HepG2 (cell line): ENCODE measurements at regions not wholly inside any gene's neighbourhood (a gene's known extent, or its start where the extent isn't known, plus 50 kb on each side); places are given as distances from the start of the nearest gene placed in this dataset.
A peak's percentile ranks its signal among the peaks of the same experiment; 100 is the strongest.
"Not testable (repeated sequence)": the region's sequence is repeated elsewhere in the genome, so short reads cannot be mapped to it uniquely, and the experiment has no call there.

Experiments used
- ATAC-seq: fragments of 200-7000 bp; cut with Tn5 transposase; 3 replicates; pipeline ENCODE4 v1.9.1; 2020; ENCODE audit warnings: mild to moderate bottlenecking, moderate library complexity
- BruUV-seq: library from RNA; stranded (reverse); fragments of 400-500 nt; replicated peaks from 2 replicates; lab custom pipeline; 2021; lab: Mats Ljungman, UMichigan
- CTCF ChIA-PET: fragments of 300-600 bp; formaldehyde crosslinking; extraction: SDS; loops from one replicate; lab custom pipeline; 2021; ENCODE audit warnings: low total read pairs, inconsistent platforms, low intra/inter-chr PET ratio; lab: Yijun Ruan, JAX
- POLR2A ChIA-PET: fragments of 350-600 bp; sonication (Branson Sonifier 250); formaldehyde crosslinking; loops from one replicate; lab custom pipeline; 2020; ENCODE audit warnings: antibody characterized with exemption, inconsistent platforms; lab: Yijun Ruan, JAX
- DNase-seq: peaks from one replicate; pipeline ENCODE4 v3.0.0-alpha.2; 2015; ENCODE audit warnings: low spot score
- FAIRE-seq: peaks from 3 replicates; lab custom pipeline; 2011; peaks lifted over from hg19 to GRCh38; lab: Jason Lieb, UNC
- H2AFZ ChIP-seq: one replicate; pipeline ENCODE4 v1.6.1; 2011; ENCODE audit warnings: low read length, inconsistent platforms
- H3K27ac ChIP-seq: fragments of 300-600 bp; 3 replicates; pipeline ENCODE4 v1.8.0; 2011; ENCODE audit warnings: mixed run types, mild to moderate bottlenecking, mixed read lengths, low read length, inconsistent platforms; ENCODE audit not compliant: insufficient read depth; ENCODE audit errors: extremely low read length
- H3K27me3 ChIP-seq, 2 experiments: fragments of 200-600 bp in 1 of 2; 2 replicates in 1 of 2; 3 replicates in 1 of 2; pipeline versions ENCODE4 v1.6.0 to v1.8.0; 2011; ENCODE audit warnings: low read length in 2 of 2, mild to moderate bottlenecking in 2 of 2, moderate library complexity in 2 of 2, inconsistent platforms in 1 of 2; ENCODE audit not compliant: insufficient read depth in 2 of 2, control insufficient read depth in 1 of 2
- H3K36me3 ChIP-seq, 2 experiments: fragments of 200-600 bp in 1 of 2; replicated peaks in 1 of 2; 2 replicates in 1 of 2; 3 replicates in 1 of 2; pipeline versions ENCODE4 v1.5.1 to v1.8.0; 2011; ENCODE audit warnings: low read length in 2 of 2, inconsistent platforms in 1 of 2; ENCODE audit not compliant: insufficient read depth in 2 of 2, control insufficient read depth in 1 of 2
- H3K4me1 ChIP-seq: 2 replicates; pipeline ENCODE4 v1.5.1; 2012; ENCODE audit warnings: low read length, inconsistent platforms; ENCODE audit not compliant: insufficient read depth
- H3K4me2 ChIP-seq: 2 replicates; pipeline ENCODE4 v1.6.0; 2011; ENCODE audit warnings: low read depth, low read length, inconsistent platforms
- H3K4me3 ChIP-seq, 3 experiments: fragments of 200-600 bp in 1 of 3; sonication (generic), shearing (Covaris generic) in 1 of 3; replicated peaks in 1 of 3; 2 replicates each; pipeline ENCODE4 v1.5.1; 2011 to 2016; ENCODE audit warnings: low read length in 3 of 3, inconsistent platforms in 2 of 3, low read depth in 2 of 3, mild to moderate bottlenecking in 2 of 3, control low read depth in 1 of 3, mixed read lengths in 1 of 3; ENCODE audit not compliant: insufficient read depth in 1 of 3
- H3K79me2 ChIP-seq: one replicate; pipeline ENCODE4 v1.6.1; 2011; ENCODE audit warnings: low read length, inconsistent platforms; ENCODE audit not compliant: insufficient read depth
- H3K9ac ChIP-seq: 2 replicates; pipeline ENCODE4 v1.6.0; 2011; ENCODE audit warnings: mild to moderate bottlenecking, low read depth, low read length, inconsistent platforms; ENCODE audit not compliant: insufficient read depth
- H3K9me3 ChIP-seq: 2 replicates; pipeline ENCODE4 v1.5.1; 2012; ENCODE audit warnings: mild to moderate bottlenecking, low read length
- H4K20me1 ChIP-seq: 2 replicates; pipeline ENCODE4 v1.6.0; 2011; ENCODE audit warnings: inconsistent platforms, mild to moderate bottlenecking, low read length, moderate library complexity; ENCODE audit not compliant: insufficient read depth
- FOXA3 ChIP-seq: IDR thresholded peaks from 2 replicates; pipeline ENCODE4 v1.6.1; 2016; ENCODE audit warnings: missing genetic modification reagents, missing compliant biosample characterization
- MAFG ChIP-seq: sonication (generic); formaldehyde crosslinking; IDR thresholded peaks from 2 replicates; pipeline ENCODE4 v1.5.1; 2020; ENCODE audit warnings: mild to moderate bottlenecking, missing genetic modification reagents
- MIXL1 ChIP-seq: IDR thresholded peaks from 2 replicates; pipeline ENCODE4 v1.6.1; 2016
- NCOA5 ChIP-seq: sonication (generic); formaldehyde crosslinking; IDR thresholded peaks from 2 replicates; pipeline ENCODE4 v1.4.0; 2020; ENCODE audit warnings: missing genetic modification reagents
- ZNF775 ChIP-seq: sonication (generic); formaldehyde crosslinking; IDR thresholded peaks from 2 replicates; pipeline ENCODE4 v1.4.0; 2020; ENCODE audit warnings: missing genetic modification reagents, mild to moderate bottlenecking, moderate library complexity, borderline replicate concordance
- WGBS: methylation state at CpG from one replicate; pipeline ENCODE4 v1.1.6; 2017; ENCODE audit warnings: low lambda C conversion rate; 5-methylcytosine and 5-hydroxymethylcytosine counted together
- in situ Hi-C: cut with HindIII; loops from 2 replicates; pipeline ENCODE4 v1.10.0; 2017; ENCODE audit warnings: low pct_unique_long_range_greater_than_20kb; ENCODE audit not compliant: extremely low pct_ligation_motif_present
- intact Hi-C: fragments of 100-400 bp; cut with micrococcal nuclease; formaldehyde crosslinking; loops from one replicate; pipeline ENCODE4 v1.10.0; 2022; ENCODE audit not compliant: unreplicated experiment
- TF ChIP-seq, protein P1 (sequence below): sonication (generic); formaldehyde crosslinking; IDR thresholded peaks from 2 replicates; pipeline ENCODE4 v1.5.0; 2020; ENCODE audit warnings: mild to moderate bottlenecking, missing genetic modification reagents, moderate library complexity

DNA sequence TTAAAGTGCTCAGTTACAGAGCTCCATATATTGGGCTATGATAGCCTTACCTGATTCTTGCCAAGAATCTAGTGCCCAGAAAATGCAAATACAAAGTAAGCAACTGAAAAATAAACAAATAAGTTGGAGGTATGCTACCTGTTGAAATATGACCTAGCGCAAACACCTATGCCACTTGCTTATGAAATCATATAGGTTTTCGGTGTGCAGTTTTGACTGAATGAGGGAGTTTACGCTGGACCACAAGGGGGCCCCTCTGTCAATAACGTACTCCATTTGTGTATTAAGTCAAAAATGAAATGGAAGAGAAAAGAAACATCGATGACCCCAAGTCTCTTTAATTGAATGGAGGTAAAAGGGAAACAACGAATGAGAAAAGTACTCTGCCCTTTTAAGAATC is 84.9 kb upstream of the TRIM77 start:
- H3K9me3 ChIP-seq = no peaks in the 10 kb centered on the region
- intact Hi-C loops (loop anchor here (5.0 kb wide), 1 partner anchor 487 kb away; no protein-coding TSS in a partner anchor), in situ Hi-C loops (no loop called here)
- H2AFZ ChIP-seq = no peak overlapping the region
- DNase-seq = no peak
- ChIA-PET POLR2A (no interaction called here), CTCF (no interaction called here)
- 9% methylated on average over 6 of the region's 6 CpGs for WGBS
- H3K9ac ChIP-seq = no peak overlapping the region
- no peak overlapping the region for H3K4me2 ChIP-seq
- no peak overlapping the region for H3K27ac ChIP-seq
- no peaks in the 10 kb centered on the region for H3K79me2 ChIP-seq
- no peaks in the 10 kb centered on the region for H3K4me1 ChIP-seq
- no TSS peak for BruUV-seq
- TF ChIP-seq FOXA3 (CRISPR knock-in tag) (0 out of 2 replicates have a peak, but pooled peaks have one; percentile 6), MAFG (CRISPR knock-in tag) (no peak), ZNF775 (CRISPR knock-in tag) (no peak)
- TF ChIP-seq, protein P1, sequence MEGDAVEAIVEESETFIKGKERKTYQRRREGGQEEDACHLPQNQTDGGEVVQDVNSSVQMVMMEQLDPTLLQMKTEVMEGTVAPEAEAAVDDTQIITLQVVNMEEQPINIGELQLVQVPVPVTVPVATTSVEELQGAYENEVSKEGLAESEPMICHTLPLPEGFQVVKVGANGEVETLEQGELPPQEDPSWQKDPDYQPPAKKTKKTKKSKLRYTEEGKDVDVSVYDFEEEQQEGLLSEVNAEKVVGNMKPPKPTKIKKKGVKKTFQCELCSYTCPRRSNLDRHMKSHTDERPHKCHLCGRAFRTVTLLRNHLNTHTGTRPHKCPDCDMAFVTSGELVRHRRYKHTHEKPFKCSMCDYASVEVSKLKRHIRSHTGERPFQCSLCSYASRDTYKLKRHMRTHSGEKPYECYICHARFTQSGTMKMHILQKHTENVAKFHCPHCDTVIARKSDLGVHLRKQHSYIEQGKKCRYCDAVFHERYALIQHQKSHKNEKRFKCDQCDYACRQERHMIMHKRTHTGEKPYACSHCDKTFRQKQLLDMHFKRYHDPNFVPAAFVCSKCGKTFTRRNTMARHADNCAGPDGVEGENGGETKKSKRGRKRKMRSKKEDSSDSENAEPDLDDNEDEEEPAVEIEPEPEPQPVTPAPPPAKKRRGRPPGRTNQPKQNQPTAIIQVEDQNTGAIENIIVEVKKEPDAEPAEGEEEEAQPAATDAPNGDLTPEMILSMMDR (CRISPR knock-in tag) = peak; percentile 35
- no peaks in the 10 kb centered on the region for H3K36me3 ChIP-seq
- no peaks in the 10 kb centered on the region for H3K27me3 ChIP-seq
- H3K4me3 ChIP-seq = no peak overlapping the region
- ATAC-seq = peak; percentile 59
- no peak for FAIRE-seq
- H4K20me1 ChIP-seq = no peaks in the 10 kb centered on the region

DNA sequence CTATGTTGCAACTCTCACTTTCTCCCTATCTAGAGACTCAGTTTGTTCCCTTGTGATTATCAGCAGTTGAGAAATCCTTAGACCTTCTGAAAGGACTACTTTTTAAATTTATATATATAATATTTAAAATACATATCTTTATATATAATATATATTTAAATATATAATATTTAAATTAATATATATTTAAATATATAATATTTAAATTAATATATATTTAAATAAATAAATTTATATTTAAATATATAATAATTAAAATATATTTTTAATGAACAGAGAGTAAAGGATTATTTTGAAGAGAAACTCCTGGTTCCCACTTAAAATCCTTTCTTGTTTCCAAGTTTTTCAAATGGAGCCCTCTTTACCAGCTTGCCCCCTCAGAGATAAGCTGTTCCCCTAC is 83.7 kb upstream of the TRIM77 start:
- Histone ChIP-seq H4K20me1 (no peaks in the 10 kb centered on the region), H2AFZ (no peak overlapping the region), H3K9me3 (no peaks in the 10 kb centered on the region), H3K36me3 (no peaks in the 10 kb centered on the region), H3K4me2 (no peak overlapping the region), H3K79me2 (no peaks in the 10 kb centered on the region), H3K4me1 (no peaks in the 10 kb centered on the region), H3K27me3 (no peaks in the 10 kb centered on the region), H3K9ac (no peak overlapping the region), H3K4me3 (no peak overlapping the region), H3K27ac (no peak overlapping the region)
- FAIRE-seq (no peak), ATAC-seq (no peak), DNase-seq (no peak)
- no TSS peak for BruUV-seq
- CTCF ChIA-PET = no interaction called here
- intact Hi-C loops (loop anchor here (5.0 kb wide), 1 partner anchor 486 kb away; no protein-coding TSS in a partner anchor), in situ Hi-C loops (no loop called here)
- TF ChIP-seq NCOA5 (CRISPR knock-in tag) (no peak), MIXL1 (CRISPR knock-in tag) (no peak)
- POLR2A ChIA-PET = no interaction called here

DNA sequence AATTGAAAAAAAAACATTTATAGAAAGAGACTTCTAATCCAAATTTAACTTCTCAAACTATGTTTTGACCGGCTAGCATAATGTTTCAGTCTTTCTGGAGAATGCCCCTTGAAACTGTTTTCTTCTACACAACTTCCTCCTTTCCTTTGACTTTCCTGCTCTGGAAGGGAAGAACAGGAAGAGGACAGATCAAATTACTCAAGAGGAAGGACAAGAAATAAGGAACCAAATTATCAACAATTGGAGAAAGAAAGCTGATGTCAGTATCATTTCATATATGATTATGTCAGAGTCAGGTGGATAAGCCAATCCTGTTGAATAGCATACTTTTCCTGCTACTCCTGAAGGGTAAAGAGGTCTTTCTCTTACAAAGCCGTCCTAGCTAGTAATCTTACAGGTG is 83.2 kb upstream of the TRIM77 start:
- POLR2A ChIA-PET, BruUV-seq, in situ Hi-C loops: not testable (repeated sequence)

More for the DNA sequence above, 83.2 kb upstream of the TRIM77 start:
- FAIRE-seq, H2AFZ ChIP-seq, H3K9ac ChIP-seq, H3K4me3 ChIP-seq, CTCF ChIA-PET, H3K27me3 ChIP-seq, H4K20me1 ChIP-seq, H3K36me3 ChIP-seq, H3K27ac ChIP-seq, H3K4me1 ChIP-seq, H3K9me3 ChIP-seq, DNase-seq, ATAC-seq, H3K4me2 ChIP-seq, H3K79me2 ChIP-seq: not testable (repeated sequence)
- intact Hi-C loops = loop anchor here (5.0 kb wide), 1 partner anchor 485 kb away; no protein-coding TSS in a partner anchor
- 22% methylated on average over 2 of the region's 2 CpGs for WGBS
